ENCODE measurements at regions not wholly inside any gene's neighbourhood (a gene's known extent, or its start where the extent isn't known, plus 50 kb on each side); places are given as distances from the start of the nearest gene placed in this dataset.

DNA sequence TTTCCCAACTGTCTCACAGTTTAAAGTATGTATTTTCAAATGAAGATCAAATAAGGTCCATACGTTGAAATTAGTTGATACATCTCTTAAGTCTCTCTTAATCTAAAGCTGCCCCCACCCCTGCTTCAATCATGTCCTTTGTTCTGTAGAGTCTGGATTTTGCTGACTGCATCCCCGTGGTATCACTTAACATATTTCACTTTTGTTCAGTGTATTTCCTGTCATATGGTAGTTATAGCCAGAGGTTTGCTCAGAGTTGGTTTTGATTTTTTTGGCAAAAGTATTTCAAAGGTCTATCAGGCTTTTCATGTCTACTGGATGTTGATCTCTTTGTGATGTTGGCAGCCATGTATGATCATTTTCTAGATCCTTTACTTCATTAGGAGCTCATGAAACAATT is 54.4 kb upstream of the ARID5B start:
- 67 to 70% methylated on average over 2 of the region's 2 CpGs for WGBS, 2 donors
- TF ChIP-seq, protein P1, sequence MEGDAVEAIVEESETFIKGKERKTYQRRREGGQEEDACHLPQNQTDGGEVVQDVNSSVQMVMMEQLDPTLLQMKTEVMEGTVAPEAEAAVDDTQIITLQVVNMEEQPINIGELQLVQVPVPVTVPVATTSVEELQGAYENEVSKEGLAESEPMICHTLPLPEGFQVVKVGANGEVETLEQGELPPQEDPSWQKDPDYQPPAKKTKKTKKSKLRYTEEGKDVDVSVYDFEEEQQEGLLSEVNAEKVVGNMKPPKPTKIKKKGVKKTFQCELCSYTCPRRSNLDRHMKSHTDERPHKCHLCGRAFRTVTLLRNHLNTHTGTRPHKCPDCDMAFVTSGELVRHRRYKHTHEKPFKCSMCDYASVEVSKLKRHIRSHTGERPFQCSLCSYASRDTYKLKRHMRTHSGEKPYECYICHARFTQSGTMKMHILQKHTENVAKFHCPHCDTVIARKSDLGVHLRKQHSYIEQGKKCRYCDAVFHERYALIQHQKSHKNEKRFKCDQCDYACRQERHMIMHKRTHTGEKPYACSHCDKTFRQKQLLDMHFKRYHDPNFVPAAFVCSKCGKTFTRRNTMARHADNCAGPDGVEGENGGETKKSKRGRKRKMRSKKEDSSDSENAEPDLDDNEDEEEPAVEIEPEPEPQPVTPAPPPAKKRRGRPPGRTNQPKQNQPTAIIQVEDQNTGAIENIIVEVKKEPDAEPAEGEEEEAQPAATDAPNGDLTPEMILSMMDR (IDR thresholded peaks at IDR 0.05): no peak
- TF ChIP-seq POLR2A (IDR thresholded peaks at IDR 0.05): no peak
- peaks cover 12% of the 10 kb centered on the region for H3K4me1 ChIP-seq
- no peak overlapping the region for H3K4me3 ChIP-seq
- H3K9me3 ChIP-seq: no peaks in the 10 kb centered on the region
- no peak overlapping the region for H3K27ac ChIP-seq
- no peaks in the 10 kb centered on the region for H3K36me3 ChIP-seq (ENCODE audit: low read depth, missing control alignments)
- H3K27me3 ChIP-seq: no peaks in the 10 kb centered on the region
- intact Hi-C loops (cut with DNase I; ENCODE audit: low total_unique reads): no loop called here
- DNase-seq: no peak

GRCh38 chr10:61847640-61848039 is 53.9 kb upstream of the ARID5B start:
- no peak overlapping the region for H3K27ac ChIP-seq
- intact Hi-C loops (cut with DNase I; ENCODE audit: low total_unique reads): no loop called here
- DNase-seq: no peak
- H3K4me3 ChIP-seq: no peak overlapping the region
- H3K27me3 ChIP-seq: no peaks in the 10 kb centered on the region
- no peaks in the 10 kb centered on the region for H3K36me3 ChIP-seq (ENCODE audit: low read depth, missing control alignments)
- peaks cover 12% of the 10 kb centered on the region for H3K4me1 ChIP-seq
- 79 to 85% methylated on average over 2 of the region's 2 CpGs for WGBS, 2 donors
- H3K9me3 ChIP-seq: no peaks in the 10 kb centered on the region
- TF ChIP-seq, protein P1 (IDR thresholded peaks at IDR 0.05): no peak
- no peak for TF ChIP-seq POLR2A (IDR thresholded peaks at IDR 0.05)

- intact Hi-C loops (cut with DNase I; ENCODE audit: low total_unique reads): no loop called here
- DNase-seq: no peak
- Histone ChIP-seq H3K27me3 (no peaks in the 10 kb centered on the region), H3K36me3 (ENCODE audit: low read depth, missing control alignments) (no peaks in the 10 kb centered on the region), H3K9me3 (no peaks in the 10 kb centered on the region), H3K27ac (no peak overlapping the region), H3K4me1 (no peaks in the 10 kb centered on the region), H3K4me3 (no peak overlapping the region)
- no peak for TF ChIP-seq POLR2A (IDR thresholded peaks at IDR 0.05)
- TF ChIP-seq, protein P1 (IDR thresholded peaks at IDR 0.05): no peak
These were observed 51.1 kb upstream of the ARID5B start for GRCh38 chr10:61850376-61850775.

Measured in testis (tissue), 2 donors.